Gastroesophageal sphincter (tissue), 3 donors: ENCODE measurements at regions not wholly inside any gene's neighbourhood (a gene's known extent, or its start where the extent isn't known, plus 50 kb on each side); places are given as distances from the start of the nearest gene placed in this dataset.

Source experiments
- CTCF ChIP-seq, 4 experiments: fragments of 200-600 bp in 2 of 4; fragments of 450-650 bp in 2 of 4; sonication (generic) in 1 of 4; IDR thresholded peaks; one replicate each; pipeline ENCODE4 v1.5.1; 2017 to 2019; ENCODE audit warnings: antibody characterized with exemption in 4 of 4, mild to moderate bottlenecking in 2 of 4, moderate library complexity in 2 of 4
- EP300 ChIP-seq: sonication (generic); formaldehyde crosslinking; IDR thresholded peaks from one replicate; pipeline ENCODE4 v1.6.1; 2017; ENCODE audit warnings: antibody characterized with exemption, mild to moderate bottlenecking

- no peak for TF ChIP-seq CTCF (IDR thresholded peaks at IDR 0.05)
- TF ChIP-seq EP300: no peak
These were observed 1012.6 kb downstream of the CDH11 start for GRCh38 chr16:64109241-64109640.
